ENCODE measurements at regions not wholly inside any gene's neighbourhood (a gene's known extent, or its start where the extent isn't known, plus 50 kb on each side); places are given as distances from the start of the nearest gene placed in this dataset.

DNA sequence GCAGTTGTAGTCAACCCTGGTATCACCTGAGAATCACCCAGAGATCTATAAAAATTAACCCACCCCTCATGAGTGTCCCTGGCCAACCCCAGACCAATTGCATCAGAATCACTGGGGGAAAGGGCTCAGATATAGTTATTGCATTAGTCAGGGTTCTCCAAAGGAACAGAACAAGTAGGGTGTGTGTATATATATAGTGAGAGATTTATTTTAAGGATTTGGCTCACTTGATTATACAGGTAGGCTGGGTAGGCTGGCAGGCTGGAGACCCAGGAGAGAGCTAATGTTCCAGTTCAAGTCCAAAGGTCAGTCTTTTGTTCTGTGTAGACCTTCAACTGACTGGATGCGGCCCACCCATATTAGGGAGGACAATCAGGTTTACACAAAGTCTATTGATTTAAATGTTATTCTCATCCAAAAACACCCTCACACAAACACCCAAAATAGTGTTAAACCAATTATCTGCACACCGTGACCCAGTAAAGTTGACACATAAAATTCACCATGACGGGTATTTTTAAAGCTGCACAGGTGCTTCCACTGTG is 372.9 kb upstream of the NFE2L3 start:
- Histone ChIP-seq H3K4me3 (ENCODE audit: low read depth, low read length) (no peak overlapping the region), H3K27me3 (ENCODE audit: control insufficient read depth, insufficient read depth, low read length) (peaks cover 2% of the 10 kb centered on the region), H3K9me3 (ENCODE audit: control insufficient read depth, insufficient read depth, low read length) (no peaks in the 10 kb centered on the region), H3K27ac (ENCODE audit: low read depth, low read length) (no peak overlapping the region)
- TF ChIP-seq, protein P1, sequence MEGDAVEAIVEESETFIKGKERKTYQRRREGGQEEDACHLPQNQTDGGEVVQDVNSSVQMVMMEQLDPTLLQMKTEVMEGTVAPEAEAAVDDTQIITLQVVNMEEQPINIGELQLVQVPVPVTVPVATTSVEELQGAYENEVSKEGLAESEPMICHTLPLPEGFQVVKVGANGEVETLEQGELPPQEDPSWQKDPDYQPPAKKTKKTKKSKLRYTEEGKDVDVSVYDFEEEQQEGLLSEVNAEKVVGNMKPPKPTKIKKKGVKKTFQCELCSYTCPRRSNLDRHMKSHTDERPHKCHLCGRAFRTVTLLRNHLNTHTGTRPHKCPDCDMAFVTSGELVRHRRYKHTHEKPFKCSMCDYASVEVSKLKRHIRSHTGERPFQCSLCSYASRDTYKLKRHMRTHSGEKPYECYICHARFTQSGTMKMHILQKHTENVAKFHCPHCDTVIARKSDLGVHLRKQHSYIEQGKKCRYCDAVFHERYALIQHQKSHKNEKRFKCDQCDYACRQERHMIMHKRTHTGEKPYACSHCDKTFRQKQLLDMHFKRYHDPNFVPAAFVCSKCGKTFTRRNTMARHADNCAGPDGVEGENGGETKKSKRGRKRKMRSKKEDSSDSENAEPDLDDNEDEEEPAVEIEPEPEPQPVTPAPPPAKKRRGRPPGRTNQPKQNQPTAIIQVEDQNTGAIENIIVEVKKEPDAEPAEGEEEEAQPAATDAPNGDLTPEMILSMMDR (IDR thresholded peaks at IDR 0.05; ENCODE audit: low read depth, low read length), result no peak
- ChIA-PET POLR2A (no interaction called here), CTCF (no interaction called here)
- no peak for DNase-seq (ENCODE audit: low read depth, low spot score)

DNA sequence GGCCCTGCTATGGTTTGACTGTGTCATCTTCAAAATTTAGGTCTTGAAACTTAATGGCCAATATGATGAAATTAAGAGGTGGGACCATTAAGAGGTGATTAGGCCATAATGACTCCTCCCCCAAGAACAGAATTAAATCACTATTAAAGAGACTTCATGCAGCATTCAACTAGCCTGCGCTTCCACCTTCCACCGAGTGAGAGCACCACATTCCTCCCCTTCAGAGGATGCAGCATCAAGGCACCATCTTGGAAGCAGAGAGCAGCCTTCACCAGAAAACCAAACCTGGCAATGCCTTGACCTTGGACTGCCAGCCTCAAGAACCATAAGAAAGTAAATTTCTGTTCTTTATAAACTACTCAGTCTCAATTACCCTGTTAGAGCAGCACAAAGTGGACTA is 371.1 kb upstream of the NFE2L3 start:
- Histone ChIP-seq H3K4me3 (ENCODE audit: low read depth, low read length) (no peak overlapping the region), H3K27me3 (ENCODE audit: control insufficient read depth, insufficient read depth, low read length) (peaks cover 2% of the 10 kb centered on the region), H3K27ac (ENCODE audit: low read depth, low read length) (no peak overlapping the region), H3K9me3 (ENCODE audit: control insufficient read depth, insufficient read depth, low read length) (no peaks in the 10 kb centered on the region)
- TF ChIP-seq, protein P1 (IDR thresholded peaks at IDR 0.05; ENCODE audit: low read depth, low read length), result no peak
- POLR2A ChIA-PET, result no interaction called here
- CTCF ChIA-PET, result no interaction called here
- DNase-seq (ENCODE audit: low read depth, low spot score), result no peak

DNA sequence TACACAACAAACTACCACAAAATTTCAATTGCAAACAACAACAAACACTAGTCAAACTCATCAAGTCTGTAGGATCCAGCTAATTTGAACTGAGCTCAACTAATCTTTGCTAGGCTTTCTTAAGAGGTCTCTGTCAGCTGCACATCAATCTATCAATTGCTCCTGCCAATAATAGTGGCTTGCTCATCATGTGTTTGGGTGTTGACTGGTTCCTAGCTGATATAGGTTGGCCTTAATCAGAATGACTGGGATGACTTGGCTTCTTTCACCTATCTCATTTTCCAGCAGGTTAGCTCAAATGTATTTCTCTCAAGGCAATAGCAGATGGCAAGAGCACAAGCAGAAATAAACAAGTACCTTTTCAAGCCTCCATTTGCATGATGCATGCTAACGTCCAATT is 370.3 kb upstream of the NFE2L3 start:
- TF ChIP-seq, protein P1 (IDR thresholded peaks at IDR 0.05; ENCODE audit: low read depth, low read length), result no peak
- peaks cover 2% of the 10 kb centered on the region for H3K27me3 ChIP-seq (ENCODE audit: control insufficient read depth, insufficient read depth, low read length)
- H3K4me3 ChIP-seq (ENCODE audit: low read depth, low read length), result no peak overlapping the region
- H3K9me3 ChIP-seq (ENCODE audit: control insufficient read depth, insufficient read depth, low read length), result no peaks in the 10 kb centered on the region
- ChIA-PET CTCF (no interaction called here), POLR2A (no interaction called here)
- H3K27ac ChIP-seq (ENCODE audit: low read depth, low read length), result no peak overlapping the region
- DNase-seq (ENCODE audit: low read depth, low spot score), result no peak

DNA sequence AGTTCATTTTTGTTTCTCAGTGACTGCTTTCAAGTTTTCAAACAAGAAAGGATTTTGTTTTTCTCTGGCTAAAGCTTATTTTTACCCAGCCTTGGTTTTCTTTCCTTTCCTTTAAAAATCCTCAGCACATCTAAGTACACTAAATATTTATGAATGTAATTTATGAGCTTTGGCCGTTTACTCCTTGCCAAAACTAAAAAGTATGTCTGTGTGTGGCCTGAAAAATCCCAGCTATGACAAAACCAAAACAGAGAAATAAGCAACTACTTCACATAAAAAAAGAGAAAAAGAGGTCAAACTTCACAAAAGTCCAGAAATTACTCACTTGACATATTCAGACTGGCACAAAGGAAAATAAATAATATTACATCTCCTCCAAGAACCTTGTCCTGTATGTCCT is 365.1 kb upstream of the NFE2L3 start:
- no peaks in the 10 kb centered on the region for H3K9me3 ChIP-seq (ENCODE audit: control insufficient read depth, insufficient read depth, low read length)
- H3K27ac ChIP-seq (ENCODE audit: low read depth, low read length), result no peak overlapping the region
- CTCF ChIA-PET, result interaction anchor here (1.0 to 2.1 kb wide), 3 partner anchors 65 to 222 kb away, joined by 3 to 6 read pairs (median 5); no protein-coding TSS in a partner anchor
- no peak overlapping the region for H3K4me3 ChIP-seq (ENCODE audit: low read depth, low read length)
- no peak for DNase-seq (ENCODE audit: low read depth, low spot score)
- TF ChIP-seq, protein P1 (IDR thresholded peaks at IDR 0.05; ENCODE audit: low read depth, low read length), result no peak
- POLR2A ChIA-PET, result interaction anchor here (1.0 to 1.1 kb wide), 2 partner anchors 18 to 63 kb away, joined by 3 read pairs; no protein-coding TSS in a partner anchor
- no peaks in the 10 kb centered on the region for H3K27me3 ChIP-seq (ENCODE audit: control insufficient read depth, insufficient read depth, low read length)

DNA sequence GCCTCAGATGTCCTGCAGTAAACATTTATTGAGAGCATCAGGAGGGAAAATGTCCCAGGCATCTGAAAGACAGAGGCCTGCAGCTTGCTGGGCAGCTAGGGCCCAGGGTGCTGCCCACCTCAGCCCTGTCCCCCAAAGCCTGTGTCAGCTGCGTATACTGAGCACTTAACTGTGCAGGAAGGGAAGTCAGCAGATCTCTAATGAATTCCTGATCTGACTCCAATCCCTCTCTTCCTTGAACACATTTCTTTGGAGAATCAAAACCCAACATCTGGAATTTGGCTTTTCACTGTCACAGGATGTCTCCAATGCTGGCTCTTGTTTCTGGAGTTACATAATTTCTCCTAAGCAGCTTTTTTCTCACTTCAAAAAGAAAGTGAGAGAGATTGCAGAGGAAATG is 364.7 kb upstream of the NFE2L3 start:
- DNase-seq (ENCODE audit: low read depth, low spot score), result no peak
- H3K27ac ChIP-seq (ENCODE audit: low read depth, low read length), result no peak overlapping the region
- ChIA-PET POLR2A (interaction anchor here (1.1 kb wide), 1 partner anchor 62 kb away, joined by 3 read pairs; no protein-coding TSS in a partner anchor), CTCF (interaction anchor here (1.7 to 2.1 kb wide), 2 partner anchors 65 to 67 kb away, joined by 5 to 6 read pairs; no protein-coding TSS in a partner anchor)
- TF ChIP-seq, protein P1 (IDR thresholded peaks at IDR 0.05; ENCODE audit: low read depth, low read length), result no peak
- no peaks in the 10 kb centered on the region for H3K9me3 ChIP-seq (ENCODE audit: control insufficient read depth, insufficient read depth, low read length)
- no peak overlapping the region for H3K4me3 ChIP-seq (ENCODE audit: low read depth, low read length)
- H3K27me3 ChIP-seq (ENCODE audit: control insufficient read depth, insufficient read depth, low read length), result no peaks in the 10 kb centered on the region

Data from AG04450 (cell line).